ENCODE measurements at regions not wholly inside any gene's neighbourhood (a gene's known extent, or its start where the extent isn't known, plus 50 kb on each side); places are given as distances from the start of the nearest gene placed in this dataset.

DNA sequence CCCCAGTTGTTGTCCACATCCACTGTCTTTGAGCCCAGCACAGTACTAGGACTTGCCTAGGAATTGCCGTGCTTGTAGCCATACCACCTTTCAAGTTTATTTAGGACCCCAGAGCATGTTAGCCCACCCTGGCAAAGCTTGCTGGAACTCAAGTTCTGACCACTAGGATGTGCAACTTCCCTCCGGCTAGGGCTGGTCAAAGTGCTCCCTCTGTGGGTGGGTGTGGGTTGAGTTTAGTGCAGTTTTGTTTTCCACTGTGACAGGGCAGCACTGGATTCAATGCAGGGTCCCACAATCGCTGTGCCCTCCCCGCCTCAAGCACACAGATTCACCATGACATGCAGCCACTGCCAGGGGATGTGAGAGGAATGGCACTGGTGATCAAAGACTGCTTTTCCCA is 96.0 kb downstream of the RASGEF1B start:
- Histone ChIP-seq H3K27me3 (no peaks in the 10 kb centered on the region), H3K4me1 (no peaks in the 10 kb centered on the region), H3K4me2 (no peak overlapping the region), H3K9me3 (replicated peaks in 1 of 11) (no peaks in the 10 kb centered on the region), H3K27ac (no peak overlapping the region), H3K9ac (no peak overlapping the region), H4K20me1 (no peaks in the 10 kb centered on the region), H3K4me3 (no peak overlapping the region), H3K36me3 (no peaks in the 10 kb centered on the region)
- TF ChIP-seq Cebpa-rat (IDR thresholded peaks at IDR 0.05): no peak

- Histone ChIP-seq H3K4me1 (no peaks in the 10 kb centered on the region), H3K9ac (no peak overlapping the region), H4K20me1 (no peaks in the 10 kb centered on the region), H3K27me3 (no peaks in the 10 kb centered on the region), H3K9me3 (replicated peaks in 1 of 11) (no peaks in the 10 kb centered on the region), H3K27ac (no peak overlapping the region), H3K4me3 (no peak overlapping the region), H3K4me2 (no peak overlapping the region), H3K36me3 (no peaks in the 10 kb centered on the region)
- no peak for TF ChIP-seq Cebpa-rat (IDR thresholded peaks at IDR 0.05)
Measured at GRCh38 chr4:81369886-81370285, 101.8 kb downstream of the RASGEF1B start.

GRCh38 chr4:81366779-81367178 is 104.9 kb downstream of the RASGEF1B start:
- no peaks in the 10 kb centered on the region for H3K27me3 ChIP-seq
- H3K27ac ChIP-seq: no peak overlapping the region
- no peak overlapping the region for H3K9ac ChIP-seq
- H3K9me3 ChIP-seq (replicated peaks in 1 of 11): no peaks in the 10 kb centered on the region
- no peaks in the 10 kb centered on the region for H3K36me3 ChIP-seq
- H3K4me3 ChIP-seq: no peak overlapping the region
- no peaks in the 10 kb centered on the region for H3K4me1 ChIP-seq
- no peak overlapping the region for H3K4me2 ChIP-seq
- no peaks in the 10 kb centered on the region for H4K20me1 ChIP-seq
- TF ChIP-seq Cebpa-rat (IDR thresholded peaks at IDR 0.05): no peak

GRCh38 chr4:81360737-81361136 is 111.0 kb downstream of the RASGEF1B start:
- Histone ChIP-seq H3K9ac (no peak overlapping the region), H4K20me1 (no peaks in the 10 kb centered on the region), H3K4me1 (no peaks in the 10 kb centered on the region), H3K36me3 (no peaks in the 10 kb centered on the region), H3K4me2 (no peak overlapping the region), H3K27me3 (no peaks in the 10 kb centered on the region), H3K27ac (no peak overlapping the region), H3K9me3 (replicated peaks in 1 of 11) (no peaks in the 10 kb centered on the region), H3K4me3 (no peak overlapping the region)
- no peak for TF ChIP-seq Cebpa-rat (IDR thresholded peaks at IDR 0.05)

DNA sequence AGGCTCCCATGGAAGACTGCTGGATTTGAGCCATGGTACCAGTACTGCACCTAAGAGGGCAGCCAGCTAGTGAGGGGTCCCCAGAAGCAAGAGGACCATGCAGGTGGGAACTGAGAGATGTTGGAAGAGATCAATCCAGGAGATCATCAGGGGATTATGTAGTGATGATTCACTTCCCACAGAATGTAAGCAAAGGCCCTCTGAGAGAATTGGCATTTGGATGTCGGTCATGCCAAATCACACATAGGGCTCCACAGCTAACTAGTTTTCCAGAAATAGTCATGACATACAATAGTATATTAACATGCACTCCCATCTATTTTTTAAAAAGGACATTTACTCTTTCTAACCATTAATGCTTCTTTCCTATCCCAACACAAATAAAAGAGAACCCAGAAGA is 112.5 kb downstream of the RASGEF1B start:
- Histone ChIP-seq H3K4me3 (no peak overlapping the region), H3K9ac (no peak overlapping the region), H3K27me3 (no peaks in the 10 kb centered on the region), H3K9me3 (replicated peaks in 1 of 11) (no peaks in the 10 kb centered on the region), H3K4me2 (no peak overlapping the region), H3K4me1 (no peaks in the 10 kb centered on the region), H3K27ac (no peak overlapping the region), H3K36me3 (no peaks in the 10 kb centered on the region), H4K20me1 (no peaks in the 10 kb centered on the region)
- TF ChIP-seq Cebpa-rat (IDR thresholded peaks at IDR 0.05): no peak

- Histone ChIP-seq H3K4me2 (no peak overlapping the region), H3K9me3 (replicated peaks in 1 of 11) (no peaks in the 10 kb centered on the region), H3K27me3 (no peaks in the 10 kb centered on the region), H3K4me3 (no peak overlapping the region), H3K4me1 (no peaks in the 10 kb centered on the region), H4K20me1 (no peaks in the 10 kb centered on the region), H3K36me3 (no peaks in the 10 kb centered on the region), H3K9ac (no peak overlapping the region), H3K27ac (no peak overlapping the region)
- no peak for TF ChIP-seq Cebpa-rat (IDR thresholded peaks at IDR 0.05)
Measured at GRCh38 chr4:81358154-81358553, 113.6 kb downstream of the RASGEF1B start.

DNA sequence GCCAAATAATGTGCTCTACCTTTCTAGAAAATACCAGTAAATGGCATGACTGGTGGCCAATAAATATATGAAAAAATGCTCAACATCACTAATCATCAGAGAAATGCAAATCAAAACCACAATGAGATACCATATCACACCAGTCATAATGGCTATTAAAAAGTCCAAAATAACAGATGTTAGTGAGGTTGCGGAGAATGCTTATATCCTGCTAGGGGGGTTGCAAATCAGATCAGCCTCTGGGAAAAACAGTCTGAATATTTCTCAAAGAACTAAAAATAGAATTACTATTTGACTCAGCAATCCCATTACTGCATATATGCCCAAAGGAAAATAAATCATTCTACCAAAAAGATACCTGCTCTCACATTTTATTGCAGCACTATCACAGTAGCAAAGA is 115.1 kb downstream of the RASGEF1B start:
- TF ChIP-seq Cebpa-rat (IDR thresholded peaks at IDR 0.05): no peak
- H4K20me1 ChIP-seq: no peaks in the 10 kb centered on the region
- H3K9ac ChIP-seq: no peak overlapping the region
- H3K4me1 ChIP-seq: no peaks in the 10 kb centered on the region
- no peak overlapping the region for H3K27ac ChIP-seq
- no peaks in the 10 kb centered on the region for H3K27me3 ChIP-seq
- H3K9me3 ChIP-seq (replicated peaks in 1 of 11): no peaks in the 10 kb centered on the region
- no peak overlapping the region for H3K4me3 ChIP-seq
- H3K4me2 ChIP-seq: no peak overlapping the region
- H3K36me3 ChIP-seq: no peaks in the 10 kb centered on the region

DNA sequence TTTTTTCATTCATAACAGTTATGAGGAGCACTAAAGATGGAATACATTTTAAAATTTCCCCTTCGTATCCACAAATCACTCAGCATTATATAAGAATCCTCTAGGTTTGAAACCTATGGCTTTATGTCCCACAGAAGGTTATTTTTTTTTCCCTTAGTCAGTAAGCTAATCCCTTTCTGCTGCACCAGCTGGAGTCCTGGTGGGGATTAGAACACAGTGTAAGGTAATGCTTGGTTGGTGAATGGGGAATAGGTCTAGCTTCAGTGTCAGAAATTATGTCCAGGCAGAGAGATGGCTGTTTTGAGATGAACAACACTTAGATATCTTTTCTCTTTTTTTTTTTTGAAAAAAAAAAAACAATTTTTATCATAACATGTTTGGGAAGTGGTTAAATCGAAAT is 116.6 kb downstream of the RASGEF1B start:
- no peaks in the 10 kb centered on the region for H4K20me1 ChIP-seq
- no peaks in the 10 kb centered on the region for H3K9me3 ChIP-seq (replicated peaks in 1 of 11)
- H3K27me3 ChIP-seq: no peaks in the 10 kb centered on the region
- no peak overlapping the region for H3K9ac ChIP-seq
- H3K27ac ChIP-seq: no peak overlapping the region
- no peak overlapping the region for H3K4me2 ChIP-seq
- TF ChIP-seq Cebpa-rat (IDR thresholded peaks at IDR 0.05): no peak
- H3K4me3 ChIP-seq: no peak overlapping the region
- H3K36me3 ChIP-seq: no peaks in the 10 kb centered on the region
- H3K4me1 ChIP-seq: no peaks in the 10 kb centered on the region

DNA sequence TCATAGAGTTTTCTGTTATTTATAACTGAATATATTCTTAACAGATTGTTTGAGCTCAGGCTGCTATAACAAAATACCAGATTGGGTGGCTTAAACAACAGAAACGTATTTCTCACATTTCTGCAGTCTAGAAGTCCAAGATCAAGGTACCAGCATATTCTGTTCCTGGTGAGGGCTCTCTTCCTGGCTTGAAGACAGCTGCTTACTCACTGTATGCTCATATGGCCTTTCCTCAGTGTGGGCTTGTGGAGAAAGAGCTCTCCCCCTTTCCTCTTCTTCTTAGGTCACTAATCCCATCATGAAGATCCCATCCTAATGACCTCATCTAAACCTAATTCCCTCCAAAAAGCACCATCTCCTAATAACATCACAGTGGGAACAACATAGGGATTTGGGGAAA is 117.8 kb downstream of the RASGEF1B start:
- no peak for TF ChIP-seq Cebpa-rat (IDR thresholded peaks at IDR 0.05)
- Histone ChIP-seq H3K4me3 (no peak overlapping the region), H3K4me1 (no peaks in the 10 kb centered on the region), H3K4me2 (no peak overlapping the region), H3K9me3 (replicated peaks in 1 of 11) (no peaks in the 10 kb centered on the region), H3K36me3 (no peaks in the 10 kb centered on the region), H3K27ac (no peak overlapping the region), H3K27me3 (no peaks in the 10 kb centered on the region), H4K20me1 (no peaks in the 10 kb centered on the region), H3K9ac (no peak overlapping the region)

- Histone ChIP-seq H3K9ac (no peak overlapping the region), H3K4me2 (no peak overlapping the region), H3K27me3 (no peaks in the 10 kb centered on the region), H3K27ac (no peak overlapping the region), H3K4me3 (no peak overlapping the region), H3K36me3 (no peaks in the 10 kb centered on the region), H3K4me1 (no peaks in the 10 kb centered on the region), H4K20me1 (no peaks in the 10 kb centered on the region), H3K9me3 (replicated peaks in 1 of 11) (no peaks in the 10 kb centered on the region)
- no peak for TF ChIP-seq Cebpa-rat (IDR thresholded peaks at IDR 0.05)
Measured at GRCh38 chr4:81352446-81352835, 119.3 kb downstream of the RASGEF1B start.
